Kidney capillary endothelial cell (primary cell): ENCODE measurements at regions not wholly inside any gene's neighbourhood (a gene's known extent, or its start where the extent isn't known, plus 50 kb on each side); places are given as distances from the start of the nearest gene placed in this dataset.
"Not testable (repeated sequence)": the region's sequence is repeated elsewhere in the genome, so short reads cannot be mapped to it uniquely, and the experiment has no call there.

ENCODE experiments used
- DNase-seq: peaks from one replicate; pipeline ENCODE4 v3.0.0-alpha.2; 2018; ENCODE audit warnings: low spot score

DNA sequence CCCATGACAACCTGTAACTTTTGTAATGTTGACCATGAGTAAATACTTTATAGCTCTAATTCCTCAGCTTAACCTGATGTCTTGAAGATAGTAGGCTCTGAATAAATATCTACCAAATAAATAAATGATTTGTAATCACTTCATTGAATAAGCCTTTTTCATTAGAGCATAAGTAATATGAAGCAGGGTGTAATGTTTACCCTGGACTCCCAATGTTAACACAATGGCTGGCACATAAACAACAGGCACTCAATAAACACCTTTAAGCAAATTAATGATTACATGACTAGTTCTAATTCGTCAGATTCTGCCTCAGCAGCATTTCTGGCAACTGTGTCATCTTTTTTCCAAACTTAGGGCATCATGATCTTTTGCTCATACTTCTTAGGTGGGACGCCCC lies 396.3 kb downstream of the LIG4 start:
- DNase-seq: no peak

DNA sequence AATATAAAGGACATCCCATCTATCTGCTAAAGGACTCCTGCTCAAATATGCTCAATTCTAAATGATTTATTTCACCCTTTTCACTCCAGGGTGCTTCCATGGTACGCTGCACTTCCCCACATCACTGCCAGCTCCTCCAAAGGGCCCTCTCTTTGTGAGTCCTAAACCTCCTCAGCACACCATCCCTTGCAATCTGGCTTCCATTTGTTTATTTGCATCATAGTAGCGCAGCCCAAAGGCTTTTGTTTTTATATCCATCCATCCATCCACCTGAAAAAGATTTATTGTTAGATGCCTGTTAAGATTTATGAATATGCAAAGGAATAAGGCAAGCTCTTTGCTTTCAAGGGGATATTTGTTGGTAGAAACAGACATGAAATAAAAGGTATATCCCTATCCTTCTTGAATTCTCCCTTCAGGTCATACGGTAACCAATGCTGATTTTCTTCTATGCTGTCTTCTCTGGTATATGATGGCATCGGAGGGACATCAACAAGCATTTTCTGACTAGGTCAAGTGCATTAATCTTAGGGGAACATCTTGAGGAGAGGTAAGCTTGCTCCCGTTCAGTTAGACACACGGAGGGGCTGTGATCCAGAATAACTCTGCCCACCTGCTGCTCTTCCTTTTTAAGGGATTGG lies 397.6 kb downstream of the LIG4 start:
- no peak for DNase-seq

DNA sequence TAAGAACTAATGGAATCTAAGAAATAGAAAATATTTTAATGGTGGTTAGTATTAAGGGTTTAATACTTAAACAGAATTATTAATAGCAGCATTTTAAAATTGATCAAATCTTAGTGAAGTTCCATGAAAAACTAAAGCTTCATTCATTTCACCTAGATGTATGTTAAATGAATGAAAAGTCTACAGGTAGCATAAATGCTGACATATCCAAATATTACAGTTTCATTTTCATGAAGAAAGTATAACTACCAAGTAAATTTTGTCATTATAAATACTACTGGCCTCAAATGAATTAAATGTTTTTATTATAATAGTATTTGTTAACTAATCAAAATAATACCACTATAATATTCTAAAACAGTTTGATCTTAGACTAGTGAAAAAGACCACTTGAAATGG lies 403.3 kb downstream of the LIG4 start:
- no peak for DNase-seq

DNA sequence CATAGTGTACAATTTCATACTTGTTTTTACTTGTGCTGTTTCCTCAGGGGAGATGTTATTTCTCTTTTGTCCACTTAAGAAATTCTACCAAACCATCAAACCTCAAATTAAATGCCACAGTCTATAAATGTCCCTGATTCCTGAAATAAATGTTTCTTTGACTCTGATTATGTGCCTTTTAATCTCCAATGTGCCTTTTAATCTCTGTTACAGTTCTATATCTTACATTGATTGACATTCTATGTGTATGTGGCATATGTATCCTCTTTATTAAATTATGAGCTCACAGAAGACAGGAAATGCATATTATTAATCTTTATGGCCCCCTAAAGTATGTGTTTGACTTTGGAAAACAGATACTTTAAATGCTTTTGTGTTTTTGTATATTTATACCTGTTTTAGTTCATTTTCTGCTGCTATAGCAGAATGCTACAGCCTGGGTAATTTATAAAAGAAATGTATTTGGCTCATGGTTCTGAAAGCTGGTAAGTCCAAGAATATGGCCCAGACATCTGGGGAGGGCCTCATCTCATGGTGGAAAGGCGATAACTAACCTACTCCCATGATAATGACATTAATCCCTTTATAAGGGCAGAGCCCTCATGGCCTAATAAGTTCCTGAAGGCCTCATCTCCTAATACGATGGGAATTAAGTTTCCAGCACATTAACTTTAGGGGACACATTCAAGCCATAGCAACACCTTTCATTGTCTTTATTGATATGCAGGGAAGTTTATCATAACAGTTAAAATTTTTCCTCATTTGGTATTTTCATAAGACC lies 403.9 kb downstream of the LIG4 start:
- DNase-seq: no peak

DNA sequence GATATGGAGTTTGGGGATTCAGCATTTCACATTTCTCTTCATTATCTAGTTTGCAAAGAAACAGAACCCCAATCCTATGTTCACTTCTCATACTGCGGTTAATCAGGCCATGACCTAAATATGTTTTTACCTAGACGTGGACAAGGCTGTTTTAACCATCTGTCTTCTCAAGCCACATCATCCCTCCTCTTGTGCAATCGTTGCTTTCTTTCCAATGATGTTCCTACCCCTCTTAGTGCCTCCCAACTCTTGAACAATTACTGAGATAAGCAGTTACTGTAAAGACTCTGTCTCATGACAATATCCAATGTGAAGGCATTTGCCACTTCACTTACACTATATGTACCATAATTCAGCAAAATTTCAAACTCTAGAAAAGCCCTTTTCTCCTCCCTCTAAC lies 406.2 kb downstream of the LIG4 start:
- no peak for DNase-seq

DNA sequence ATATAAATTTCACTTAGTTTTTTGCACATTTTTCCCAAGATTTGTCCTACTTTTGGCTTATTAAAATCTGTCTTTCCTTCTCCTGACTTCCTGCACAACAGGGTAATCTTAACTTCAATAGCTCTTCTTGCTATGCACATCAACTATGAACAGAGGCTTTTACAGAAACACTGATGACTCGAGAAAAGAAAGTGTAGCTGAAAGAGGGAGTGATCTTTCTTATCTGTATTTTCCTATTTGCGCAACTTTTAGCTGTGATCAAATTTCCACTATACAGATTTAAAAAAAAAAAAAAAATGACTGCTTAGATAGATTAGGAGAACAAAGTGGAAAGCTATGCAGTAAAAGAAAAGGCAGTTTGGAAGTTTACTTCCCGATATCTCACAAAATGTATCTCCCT lies 406.9 kb downstream of the LIG4 start:
- DNase-seq: no peak

DNA sequence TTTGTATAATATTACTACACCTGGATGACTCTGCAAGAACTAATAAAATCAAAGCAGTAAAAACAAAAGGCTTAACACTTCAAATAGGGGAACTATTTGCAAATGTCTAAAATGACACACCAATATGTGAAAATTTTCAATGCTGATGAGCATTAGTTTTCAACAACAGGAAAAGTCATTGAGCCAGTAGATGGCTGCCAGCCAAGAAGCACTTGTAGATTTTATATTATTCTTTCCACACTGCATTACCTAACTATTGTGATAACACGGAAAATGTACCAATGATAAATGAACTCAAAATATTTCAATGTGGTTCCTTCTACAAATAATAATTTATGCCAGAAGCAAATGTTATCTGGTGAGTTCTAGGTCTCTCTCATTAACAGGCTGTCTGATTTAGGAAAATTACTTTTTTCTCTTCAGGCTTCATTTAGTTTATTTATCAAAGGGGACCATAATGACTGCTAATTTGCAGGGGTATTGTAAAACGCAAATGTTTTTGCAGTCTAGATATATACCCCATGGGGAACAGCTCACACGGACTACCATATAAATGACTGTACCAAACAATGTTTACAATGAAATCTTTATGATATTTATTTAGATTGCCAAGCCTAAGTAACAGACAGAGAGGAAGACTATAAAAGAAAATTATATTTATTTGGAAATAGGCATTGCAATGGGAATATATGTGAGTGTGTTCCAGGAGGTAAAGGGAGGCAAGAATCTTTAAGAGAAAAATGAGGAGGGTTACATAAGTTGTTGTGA lies 407.8 kb downstream of the LIG4 start:
- DNase-seq: no peak

DNA sequence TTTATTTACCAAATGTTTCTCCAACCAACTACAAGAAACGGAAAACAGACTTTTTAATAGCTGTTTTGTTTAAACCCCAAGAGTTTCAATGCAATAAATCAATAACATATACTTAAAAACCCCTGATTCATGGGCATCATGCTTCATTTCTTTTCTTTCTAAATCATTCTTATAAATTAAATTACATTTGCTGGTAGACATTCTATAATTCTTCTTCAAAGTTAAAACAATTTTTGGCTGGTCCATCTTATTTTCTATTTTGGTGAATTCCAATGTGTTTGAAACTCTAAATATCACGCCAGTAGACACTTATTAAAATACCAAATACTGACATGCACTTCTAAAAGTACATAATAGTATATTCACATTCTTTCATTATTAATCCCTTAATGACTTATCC lies 408.6 kb downstream of the LIG4 start:
- no peak for DNase-seq

DNA sequence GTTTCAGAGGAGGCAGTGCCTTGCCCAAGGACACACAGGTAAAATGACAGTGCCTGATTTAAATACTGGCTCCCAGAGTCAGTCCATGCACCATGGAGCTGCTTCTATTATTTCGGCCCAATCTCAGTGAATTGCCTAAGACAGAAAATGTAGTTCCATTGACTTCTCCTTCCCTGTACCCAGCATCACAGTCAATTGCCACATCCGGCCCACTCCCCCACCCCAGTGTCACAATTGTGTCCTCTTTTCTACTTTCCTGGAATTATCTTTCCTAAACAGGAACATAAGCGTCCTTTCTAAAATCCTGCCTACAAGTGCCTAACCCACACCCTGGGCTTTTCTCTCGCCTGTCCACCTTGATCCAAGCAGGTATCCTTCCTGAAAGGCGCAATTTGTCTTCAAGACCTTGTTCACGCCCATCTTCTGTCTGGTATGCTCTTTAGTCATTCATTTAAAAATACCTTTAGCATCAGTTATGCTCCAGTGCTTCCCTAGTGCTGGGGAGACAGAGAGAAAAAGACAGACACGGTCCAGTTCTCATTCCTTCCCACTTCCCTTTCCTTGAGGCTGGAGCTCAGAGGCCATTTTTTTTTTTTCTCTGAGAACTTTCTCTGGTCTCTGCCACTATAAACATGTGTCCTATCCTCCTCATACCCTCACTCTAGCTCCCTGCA lies 411.4 kb downstream of the LIG4 start:
- no peak for DNase-seq

DNA sequence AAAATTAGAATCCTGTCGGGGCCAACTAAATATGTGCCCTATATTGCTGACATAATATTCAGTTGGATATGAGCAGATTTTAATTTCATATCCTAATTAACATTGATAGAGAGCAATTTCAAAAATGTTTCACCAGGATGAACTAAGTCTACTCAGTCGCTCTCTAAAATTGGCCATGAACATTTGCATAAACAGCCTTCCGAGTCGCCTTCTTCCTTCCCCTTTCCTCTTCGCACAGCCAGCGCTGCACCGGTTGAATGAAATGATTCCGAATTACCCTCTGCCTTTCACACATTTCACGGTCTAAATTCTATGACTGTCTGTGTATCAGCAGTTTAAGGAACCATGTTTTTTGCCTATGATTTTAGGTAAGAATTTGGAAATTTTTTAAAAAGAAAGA lies 413.7 kb downstream of the LIG4 start:
- no peak for DNase-seq

DNA sequence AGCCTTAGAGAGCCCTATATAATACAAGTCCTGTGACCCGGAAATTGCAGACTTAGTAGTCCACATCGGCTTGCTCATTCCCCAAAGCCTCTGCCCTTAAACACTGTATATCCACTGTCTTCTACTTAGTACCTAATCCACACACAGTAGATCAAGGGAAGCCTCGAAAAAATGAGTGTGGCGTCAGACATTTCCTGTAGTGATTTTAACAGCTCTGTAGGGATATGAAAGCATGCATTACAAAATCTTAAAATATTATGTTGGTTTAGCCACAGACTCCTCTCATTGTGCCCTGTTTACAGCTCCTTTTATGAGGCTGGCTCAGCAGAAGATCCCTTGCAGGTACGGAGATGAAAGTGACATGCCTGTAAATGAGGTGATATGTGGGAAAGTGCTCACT lies 416.3 kb downstream of the LIG4 start:
- DNase-seq: no peak

DNA sequence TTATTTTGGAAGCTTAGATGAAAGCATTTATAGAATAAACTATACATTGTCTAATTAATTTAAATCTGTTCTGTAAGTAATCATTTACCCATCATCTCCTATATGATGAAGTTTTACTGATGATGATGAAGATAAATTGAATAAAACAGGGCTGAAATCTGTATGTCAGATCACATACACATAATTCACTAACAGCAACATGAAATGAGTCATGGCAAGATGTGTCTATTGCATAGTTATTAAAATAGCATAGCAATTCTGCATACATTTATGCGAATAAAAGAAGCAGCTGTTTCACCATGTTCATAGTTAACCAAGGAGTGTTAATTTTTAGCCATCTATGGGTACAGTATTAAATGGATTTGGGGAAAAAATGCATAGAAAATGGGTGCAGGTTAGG lies 424.9 kb downstream of the LIG4 start:
- no peak for DNase-seq

DNA sequence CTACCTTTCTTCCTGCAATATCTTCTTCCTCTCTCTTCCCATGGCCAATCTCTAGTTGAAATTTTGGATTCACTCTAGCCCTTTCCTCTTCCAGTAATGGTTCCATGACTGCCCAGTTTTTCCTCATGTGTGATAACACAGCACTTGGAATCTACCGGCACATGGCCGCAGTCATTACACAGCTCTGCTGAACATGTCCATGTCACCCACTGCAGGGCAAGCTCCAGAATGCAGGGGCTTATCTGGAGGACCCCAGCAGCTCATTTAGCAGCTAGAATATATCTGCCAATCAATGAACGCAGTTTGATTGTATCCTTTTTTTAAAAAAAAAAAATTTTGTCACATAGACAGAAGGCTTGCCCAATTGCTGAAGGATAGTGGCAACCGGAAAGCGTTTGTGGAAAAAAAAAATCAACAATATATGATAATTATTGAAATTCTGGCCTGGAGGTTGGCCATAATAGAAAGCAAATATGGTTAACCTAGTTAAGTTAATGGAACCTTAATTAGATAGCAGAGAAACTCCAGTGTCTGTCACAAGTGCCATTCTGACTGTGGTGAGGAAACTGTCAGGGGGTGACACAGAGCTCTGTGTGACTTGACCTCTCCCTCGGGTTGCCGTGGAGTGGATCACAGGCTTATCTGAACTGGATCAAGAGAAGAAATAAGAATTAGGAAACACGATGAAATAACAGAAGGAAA lies 426.7 kb downstream of the LIG4 start:
- no peak for DNase-seq

DNA sequence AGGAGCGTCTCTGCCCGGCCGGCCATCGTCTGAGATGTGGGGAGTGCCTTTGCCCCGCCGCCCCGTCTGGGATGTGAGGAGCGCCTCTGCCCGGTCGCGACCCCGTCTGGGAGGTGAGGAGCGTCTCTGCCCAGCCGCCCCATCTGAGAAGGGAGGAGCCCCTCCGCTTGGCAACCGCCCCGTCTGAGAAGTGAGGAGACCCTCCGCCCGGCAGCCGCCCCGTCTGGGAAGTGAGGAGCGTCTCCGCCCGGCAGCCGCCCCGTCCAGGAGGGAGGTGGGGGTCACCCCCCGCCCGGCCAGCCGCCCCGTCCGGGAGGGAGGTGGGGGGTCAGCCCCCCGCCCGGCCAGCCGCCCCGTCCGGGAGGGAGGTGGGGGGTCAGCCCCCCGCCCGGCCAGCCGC lies 432.7 kb downstream of the LIG4 start:
- DNase-seq: not testable (repeated sequence)

DNA sequence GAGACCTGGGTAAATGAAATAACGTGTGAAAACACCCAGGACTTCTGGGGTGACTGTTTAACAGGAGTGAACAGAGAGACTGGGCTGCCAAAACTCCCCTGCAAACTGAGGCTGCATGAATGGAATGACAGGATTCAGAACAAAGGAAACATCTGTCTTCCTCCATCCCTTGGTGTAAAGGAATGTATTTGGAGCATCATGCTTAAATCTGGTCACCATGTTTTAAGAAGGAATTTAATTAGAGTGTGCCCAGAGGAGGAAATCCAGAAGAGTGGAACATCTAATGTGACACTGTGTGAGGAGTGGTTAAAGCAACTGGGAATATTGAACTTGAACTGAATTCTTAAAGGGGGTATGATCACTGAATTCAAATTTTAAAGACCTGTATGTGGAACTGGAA lies 437.2 kb downstream of the LIG4 start:
- no peak for DNase-seq

DNA sequence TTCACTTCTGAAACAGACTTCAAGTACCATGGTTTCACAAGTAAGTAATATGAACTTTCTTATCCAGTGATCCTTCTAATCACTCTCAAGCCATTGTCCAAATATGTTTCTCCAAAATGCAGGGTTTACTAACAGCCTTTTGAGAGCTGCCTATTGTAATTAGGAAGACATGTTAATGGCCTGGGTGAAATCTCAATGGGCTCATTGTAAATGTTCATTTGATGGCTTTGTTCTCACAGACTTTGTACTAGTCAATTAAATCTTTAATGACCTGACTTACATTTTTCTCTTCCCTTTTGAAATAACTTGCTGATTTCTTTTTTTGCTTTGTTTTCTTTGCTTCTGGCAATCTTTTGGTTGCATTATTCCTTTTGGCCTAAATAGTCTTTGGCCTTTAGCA lies 444.8 kb downstream of the LIG4 start:
- no peak for DNase-seq

DNA sequence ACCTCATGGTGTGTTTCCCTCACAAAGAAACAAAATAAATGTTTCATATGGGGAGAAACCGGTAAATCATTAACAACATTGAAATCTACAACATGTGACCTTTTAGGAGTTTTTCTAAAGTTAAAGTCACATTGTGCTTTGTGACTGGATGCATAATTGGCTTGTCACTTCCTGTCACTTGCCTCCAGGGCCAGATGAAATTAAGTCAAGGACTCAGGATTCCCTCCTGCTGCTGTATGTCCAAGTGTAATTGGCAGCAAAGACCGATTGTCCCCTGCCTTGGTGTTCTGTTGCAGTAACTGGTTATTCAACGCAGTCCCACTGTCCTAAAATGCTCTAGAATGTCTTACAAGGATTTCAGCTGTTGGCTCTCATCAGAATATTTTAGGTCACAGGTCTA lies 448.2 kb downstream of the LIG4 start:
- peak; percentile 34 for DNase-seq

DNA sequence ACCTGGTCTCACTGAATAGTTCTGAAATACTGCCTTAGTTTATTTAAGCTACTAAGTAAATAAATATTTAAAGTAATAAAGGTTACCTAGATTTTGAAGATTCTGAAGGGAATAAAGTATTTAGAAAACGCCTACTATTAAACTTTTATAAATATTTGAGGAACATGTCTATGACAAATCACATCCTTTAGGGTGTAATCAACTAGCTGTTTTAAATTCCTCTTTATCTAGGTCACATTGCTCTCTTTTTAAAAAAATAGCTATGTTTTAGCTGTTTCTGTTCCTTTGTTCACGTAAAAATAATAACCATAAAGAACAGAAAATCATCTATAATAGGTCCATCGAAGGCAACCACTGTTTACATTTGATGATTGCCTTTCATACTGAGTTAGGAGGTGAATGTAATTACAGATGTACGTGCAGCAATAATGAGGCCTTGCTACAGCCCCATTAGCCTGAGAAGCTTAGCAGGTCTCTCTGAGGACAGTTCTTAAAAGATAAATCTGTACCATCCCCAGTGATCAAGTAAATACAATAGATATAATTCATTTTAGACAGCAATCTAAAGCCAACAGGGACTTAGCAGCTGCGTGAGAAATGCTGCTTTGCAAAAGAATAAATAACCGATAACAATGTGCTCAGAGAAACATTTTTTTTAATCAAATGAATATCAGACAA lies 449.5 kb downstream of the LIG4 start:
- no peak for DNase-seq

DNA sequence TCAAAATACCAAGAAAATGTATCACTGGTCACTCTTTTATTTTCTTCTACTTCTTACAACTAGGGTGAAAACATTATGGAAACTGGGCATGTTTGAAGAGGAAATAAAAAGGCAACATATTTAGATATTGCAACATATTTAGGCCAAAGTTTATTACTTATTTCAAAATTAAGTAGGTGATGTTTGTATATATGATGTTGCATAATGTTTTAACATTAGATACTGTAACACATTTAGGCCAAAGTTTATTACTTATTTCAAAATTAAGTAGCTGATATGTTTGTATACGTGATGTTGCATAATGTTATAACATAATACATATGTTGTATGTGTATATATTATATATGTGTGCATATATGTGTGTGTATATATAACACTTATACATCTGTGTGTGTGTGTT lies 451.3 kb downstream of the LIG4 start:
- no peak for DNase-seq

DNA sequence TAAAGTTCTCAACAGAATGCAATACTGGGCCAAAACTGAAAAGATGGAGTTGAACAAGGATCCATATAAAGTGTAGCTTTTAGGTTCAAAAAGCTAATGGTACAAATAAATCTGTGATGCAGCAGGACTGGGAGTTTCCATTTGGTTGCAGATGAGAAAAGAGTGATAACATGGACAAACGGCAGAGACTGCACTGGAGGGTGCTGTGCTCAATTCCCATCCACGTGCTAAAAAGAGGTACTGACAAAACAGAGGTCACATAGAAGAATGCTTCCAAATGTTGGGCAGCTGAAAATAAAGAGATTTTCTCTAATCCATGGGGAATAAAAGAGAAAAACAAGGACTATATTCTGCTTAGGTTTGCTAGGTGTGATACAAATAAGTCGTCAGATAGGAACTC lies 461.6 kb downstream of the LIG4 start:
- no peak for DNase-seq

DNA sequence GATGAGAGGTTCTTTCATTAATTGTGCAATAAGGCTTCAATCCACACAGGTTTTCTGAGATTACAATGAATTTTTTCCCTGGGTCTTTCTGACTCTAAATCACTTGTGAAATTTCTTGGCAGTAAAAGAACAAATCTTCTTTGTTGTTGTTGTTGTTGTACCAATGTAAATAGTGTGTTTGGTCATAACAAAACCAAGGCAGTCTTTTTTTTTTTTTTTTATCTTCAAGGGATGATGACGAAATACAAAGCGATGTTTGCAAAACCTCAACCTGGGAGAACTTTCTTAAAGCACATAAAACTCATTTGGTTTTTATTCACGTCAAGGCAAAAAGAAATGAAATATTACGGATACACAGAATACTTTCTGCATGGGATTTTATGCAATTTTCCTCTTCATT lies 462.0 kb downstream of the LIG4 start:
- DNase-seq: no peak

DNA sequence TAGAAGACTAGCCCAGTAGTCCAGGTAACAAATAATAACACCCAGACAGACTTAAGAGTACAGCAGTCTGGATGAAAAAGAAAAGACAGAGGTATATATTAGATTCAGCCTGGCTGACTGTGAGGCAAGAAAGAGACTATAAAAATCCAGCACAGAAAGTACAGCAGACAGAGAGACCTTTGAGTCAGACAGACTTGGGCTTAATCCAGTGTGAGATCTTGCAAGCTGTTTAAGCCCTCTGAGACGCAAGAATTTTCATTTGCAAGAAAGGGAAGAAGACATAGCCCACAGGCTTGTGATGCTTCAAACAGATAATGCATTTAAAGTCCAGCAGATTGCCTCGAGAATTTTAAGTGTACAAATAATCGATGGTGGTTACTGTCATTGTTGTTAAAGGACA lies 471.4 kb downstream of the LIG4 start:
- no peak for DNase-seq
